HG03469 (cell line): ENCODE measurements at regions not wholly inside any gene's neighbourhood (a gene's known extent, or its start where the extent isn't known, plus 50 kb on each side); places are given as distances from the start of the nearest gene placed in this dataset.

Source experiments
- ATAC-seq: cut with Tn5 transposase; IDR thresholded peaks from one replicate; pipeline ENCODE4 v1.9.1; 2021; ENCODE audit warnings: mild to moderate bottlenecking, moderate library complexity, moderate number of reproducible peaks; ENCODE audit not compliant: unreplicated experiment

DNA sequence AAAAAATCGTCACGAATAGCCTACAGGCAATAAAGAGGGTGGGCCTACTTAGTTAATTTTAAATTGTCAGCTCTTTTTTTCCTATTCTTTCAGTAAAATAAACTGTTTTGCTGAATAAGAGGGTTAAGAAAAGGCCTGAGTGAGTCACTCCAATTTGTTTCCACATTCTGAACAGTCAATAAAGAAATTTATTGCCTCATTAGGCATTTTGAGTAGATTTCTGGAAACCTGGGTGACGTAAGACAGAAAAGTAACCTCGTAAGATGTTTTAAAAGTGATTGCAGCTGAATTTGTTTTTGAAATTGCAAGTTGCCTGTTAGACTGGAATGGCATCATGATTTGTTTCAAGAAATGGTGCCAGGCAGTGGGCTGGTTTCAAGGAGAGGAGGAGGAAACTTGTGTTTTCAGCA is 439.3 kb downstream of the USP25 start:
- no peak for ATAC-seq

DNA sequence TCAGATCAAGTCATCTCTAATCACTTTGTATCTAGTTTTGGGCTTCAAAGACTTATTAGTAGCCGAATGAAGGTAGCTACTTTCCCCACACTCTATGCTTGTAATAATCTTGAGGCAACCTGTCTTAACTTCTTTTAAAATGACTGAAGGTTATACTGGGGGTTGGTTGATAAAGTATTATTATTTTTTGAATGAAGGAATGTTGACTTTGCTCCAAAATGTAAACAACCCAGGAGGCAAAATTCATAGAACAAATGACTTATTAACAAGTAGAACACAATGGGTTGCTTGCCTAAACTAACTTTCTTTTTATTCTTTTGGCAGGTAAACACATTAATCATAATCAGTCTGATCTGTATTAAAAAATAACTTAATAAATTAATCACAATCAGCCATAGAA is 440.0 kb downstream of the USP25 start:
- no peak for ATAC-seq

DNA sequence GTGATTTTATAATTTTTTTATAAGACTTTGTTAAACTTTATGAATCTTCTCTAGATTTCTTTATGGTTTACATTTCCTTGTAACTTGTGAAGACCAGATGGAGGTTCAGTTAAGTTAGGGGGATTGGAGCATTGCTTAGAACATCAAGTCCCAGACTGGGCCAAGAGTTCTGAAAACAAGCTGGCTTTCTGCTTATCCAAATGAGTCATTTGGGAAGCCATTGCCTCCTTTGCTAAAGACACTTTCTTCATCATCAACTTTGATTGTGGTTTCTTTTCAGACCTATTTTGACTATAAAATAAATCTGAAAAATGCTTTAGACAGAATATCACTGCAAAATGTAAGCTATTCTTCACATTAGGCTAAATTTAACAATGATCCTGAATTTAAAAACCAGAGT is 446.8 kb downstream of the USP25 start:
- no peak for ATAC-seq

GRCh38 chr21:16177532-16177931 is 447.8 kb downstream of the USP25 start:
- no peak for ATAC-seq

GRCh38 chr21:16179773-16180172 is 450.0 kb downstream of the USP25 start:
- no peak for ATAC-seq

GRCh38 chr21:16180614-16181013 is 450.8 kb downstream of the USP25 start:
- no peak for ATAC-seq

DNA sequence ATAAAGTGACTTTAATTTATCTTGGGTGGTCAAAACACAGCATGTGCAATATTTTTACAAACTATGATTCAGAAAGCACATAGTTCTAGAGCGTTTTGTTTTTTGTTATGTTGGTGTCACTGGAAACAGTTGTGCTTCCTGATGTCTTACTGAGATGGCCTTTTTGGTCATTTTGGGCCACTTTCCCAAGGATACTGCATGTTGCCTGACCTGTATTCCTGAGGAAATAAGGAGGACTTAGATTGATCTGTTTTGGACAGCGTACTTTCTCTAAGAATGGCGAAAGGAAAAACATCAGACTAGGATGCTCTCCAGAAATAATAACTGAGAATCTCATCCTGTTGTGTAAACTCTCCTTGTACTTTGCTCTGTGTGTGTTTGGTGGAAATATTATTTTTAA is 451.2 kb downstream of the USP25 start:
- no peak for ATAC-seq

- no peak for ATAC-seq
Observed at GRCh38 chr21:16185766-16186165, 456.0 kb downstream of the USP25 start.

DNA sequence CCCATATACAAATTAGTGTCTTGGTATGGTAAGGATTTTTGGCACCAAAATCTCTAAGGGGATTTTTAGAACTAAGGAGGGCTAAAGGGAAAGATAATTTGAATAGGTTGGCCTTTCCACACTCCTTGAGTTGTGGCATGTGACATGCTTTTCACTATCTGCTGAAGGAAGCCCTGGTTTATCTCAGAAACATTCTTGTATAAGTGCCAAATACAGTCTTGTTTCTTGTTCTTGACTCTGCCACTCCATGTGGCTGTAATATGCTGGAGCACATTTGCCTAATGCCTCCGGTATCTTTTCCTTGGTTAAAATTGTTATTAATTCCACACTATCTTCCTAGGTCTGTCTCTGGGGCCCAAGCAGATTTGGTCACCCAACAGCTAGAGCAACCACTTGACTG is 457.0 kb downstream of the USP25 start:
- ATAC-seq = no peak

GRCh38 chr21:16187603-16188301 is 458.0 kb downstream of the USP25 start:
- ATAC-seq = no peak

- no peak for ATAC-seq
Observed at GRCh38 chr21:16192902-16193301, 463.1 kb downstream of the USP25 start.

DNA sequence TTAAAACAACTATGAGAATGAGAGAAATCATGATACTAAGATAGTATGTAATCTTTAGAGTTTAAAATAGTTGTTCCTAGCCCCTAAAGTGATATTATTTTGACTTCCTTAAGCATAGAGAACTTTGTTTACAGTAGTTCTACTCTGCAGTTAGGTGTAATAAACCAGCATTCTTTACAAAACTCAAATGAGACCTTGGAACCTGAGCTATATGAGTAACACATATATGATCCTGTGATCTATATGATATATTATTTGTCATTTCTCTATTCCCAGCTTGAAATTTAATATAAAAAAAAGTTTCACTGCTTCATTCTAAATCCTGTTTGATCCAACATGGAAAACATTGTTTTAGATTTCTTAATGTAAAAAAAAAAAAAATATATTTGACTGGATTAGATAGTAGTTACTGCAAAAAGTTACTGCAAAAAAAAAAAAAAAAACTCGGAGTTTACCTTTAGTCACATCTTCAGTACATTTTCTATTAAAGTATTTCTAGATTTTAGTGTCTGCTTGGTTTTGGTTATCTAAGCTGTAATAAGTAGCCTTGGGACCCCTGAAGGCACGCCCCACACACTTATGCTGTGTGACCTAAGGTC is 463.8 kb downstream of the USP25 start:
- no peak for ATAC-seq

DNA sequence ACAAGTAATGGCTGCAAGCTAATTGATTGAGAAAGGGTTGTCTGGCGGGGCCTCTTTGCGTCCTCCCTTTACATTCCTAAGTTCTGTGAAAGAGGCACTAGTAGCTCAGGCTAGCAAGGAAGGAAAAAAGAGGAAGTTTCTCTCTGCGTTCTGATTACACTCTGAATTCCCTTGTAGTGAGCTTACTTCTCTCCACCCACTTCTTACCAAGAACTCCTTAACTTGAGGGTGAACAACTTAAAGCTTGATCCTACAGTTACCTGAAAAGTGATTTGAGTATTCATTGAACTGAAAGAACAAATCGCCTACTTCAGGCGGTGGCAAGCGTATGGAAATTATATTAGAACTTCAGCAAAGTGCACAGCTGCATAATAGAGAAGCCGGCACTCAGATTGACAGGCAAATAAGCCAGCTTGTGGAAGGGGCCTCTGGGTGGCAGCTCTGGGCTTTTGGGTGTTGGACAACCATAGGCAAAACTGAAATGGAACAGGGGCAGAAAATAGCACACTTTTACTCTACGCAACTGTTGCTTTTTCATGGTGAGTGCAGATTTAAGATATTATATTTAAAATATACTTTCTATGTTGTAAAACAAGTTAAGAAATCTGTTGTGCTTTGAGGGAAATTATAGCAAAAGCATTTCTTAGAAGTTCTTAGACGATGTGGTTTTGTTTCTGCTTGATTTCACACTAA is 464.5 kb downstream of the USP25 start:
- ATAC-seq = no peak

DNA sequence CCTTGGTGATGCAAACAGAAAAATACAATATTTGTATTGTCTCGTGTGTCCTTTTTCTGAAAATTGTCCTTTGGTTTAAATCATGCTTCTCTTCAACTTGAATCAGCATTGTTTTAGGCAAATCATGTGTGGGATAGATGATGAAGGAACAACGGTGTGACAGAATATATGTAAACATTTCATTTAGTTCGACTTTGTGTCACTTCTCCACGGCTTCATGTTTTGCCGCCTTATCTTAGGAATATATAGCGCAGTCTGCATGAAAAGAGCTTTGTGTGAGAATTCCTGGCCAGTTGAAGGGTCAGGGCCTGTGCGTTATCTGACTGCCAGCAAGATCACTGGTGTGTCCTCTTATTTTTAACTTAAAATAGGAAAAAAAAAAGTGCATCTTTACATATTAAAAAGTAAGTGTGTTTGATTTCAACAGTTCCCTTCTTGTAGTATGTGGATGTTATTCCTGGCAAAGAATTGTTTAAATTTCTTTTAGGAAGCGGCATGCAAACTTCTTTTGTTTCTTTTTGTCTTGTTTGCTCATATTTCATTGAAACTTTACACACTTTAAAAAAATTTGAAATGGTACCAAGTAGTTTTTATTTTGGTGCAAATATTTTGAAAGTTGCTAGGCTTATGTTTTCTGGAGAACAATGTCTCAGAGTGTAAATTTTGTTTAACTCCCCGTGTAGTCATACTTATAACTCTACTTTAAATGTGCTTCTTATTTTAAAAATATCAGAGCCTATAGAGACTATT is 465.2 kb downstream of the USP25 start:
- ATAC-seq = no peak

DNA sequence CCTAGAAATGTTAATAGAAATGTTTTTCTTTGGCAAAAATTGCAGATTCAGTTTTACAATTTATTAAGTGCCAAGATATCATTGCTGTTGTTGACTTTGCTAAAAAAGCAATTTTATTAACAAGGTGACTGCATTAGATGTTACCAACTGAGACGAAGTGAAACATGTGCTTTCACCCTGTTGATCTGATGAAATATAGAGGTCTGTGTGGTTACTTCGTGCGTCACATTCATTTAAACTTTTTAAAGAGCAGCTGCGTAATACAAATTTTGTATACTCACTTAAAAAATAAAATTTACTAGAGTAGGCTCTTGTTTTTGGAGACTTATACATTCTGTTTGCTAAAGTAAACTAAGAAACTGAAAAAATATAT is 465.7 kb downstream of the USP25 start:
- no peak for ATAC-seq

DNA sequence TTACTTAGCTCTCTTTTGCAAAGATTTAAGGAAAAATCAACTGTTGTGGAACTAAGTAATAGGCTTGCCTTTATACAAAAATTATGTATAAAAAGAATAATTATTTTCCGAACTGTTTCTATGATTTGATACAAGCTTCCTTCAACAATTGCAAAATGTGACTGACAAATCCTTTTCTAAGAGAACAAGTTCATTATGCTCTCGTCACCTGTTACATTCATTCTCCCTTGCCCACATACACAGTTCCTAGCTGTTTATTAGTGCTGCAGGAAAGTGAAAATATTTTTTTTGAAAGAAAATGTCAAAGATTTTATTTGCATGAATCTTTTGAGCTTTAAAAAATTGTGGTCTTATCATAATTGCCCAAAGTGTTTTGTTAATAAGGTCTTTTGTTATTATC is 466.2 kb downstream of the USP25 start:
- no peak for ATAC-seq

DNA sequence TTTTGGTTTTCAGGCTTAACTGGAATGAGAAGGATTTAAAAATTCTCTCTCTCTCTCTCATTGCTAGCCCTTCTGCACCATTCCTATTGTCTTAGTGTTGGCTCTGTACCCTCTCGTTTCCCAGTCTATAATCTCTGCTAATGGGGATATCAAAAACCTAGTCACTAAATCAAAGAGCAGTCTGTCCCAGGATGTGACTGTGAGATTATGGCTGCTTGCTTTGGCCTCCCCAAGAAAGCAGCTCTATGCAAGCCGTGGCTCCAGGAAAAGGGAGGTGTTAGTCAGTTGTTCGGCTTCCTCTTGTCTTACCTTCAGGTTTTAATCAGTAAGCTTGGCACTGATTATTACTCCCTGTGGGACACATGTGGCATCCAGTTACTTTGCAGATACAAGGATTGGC is 468.8 kb downstream of the USP25 start:
- no peak for ATAC-seq

DNA sequence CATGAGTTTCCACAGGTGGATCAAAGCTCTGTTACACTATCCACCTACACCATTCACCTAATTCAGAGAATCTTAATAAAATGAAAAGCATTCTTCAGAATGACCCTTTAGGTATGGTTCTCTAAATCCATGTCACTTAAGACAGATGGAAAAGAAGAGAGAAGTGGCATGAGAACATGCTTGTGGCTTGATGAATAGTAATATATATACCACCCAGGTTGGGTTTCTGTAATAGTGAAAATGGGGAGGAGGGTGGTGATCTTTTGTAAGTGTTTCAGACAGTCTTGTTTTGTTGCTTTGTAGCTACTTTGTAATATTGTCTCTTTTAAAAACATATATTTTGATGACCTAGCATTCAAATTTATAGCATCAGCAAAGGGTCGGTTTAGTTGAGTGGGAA is 469.8 kb downstream of the USP25 start:
- no peak for ATAC-seq

GRCh38 chr21:16201718-16202117 is 471.9 kb downstream of the USP25 start:
- ATAC-seq = no peak

DNA sequence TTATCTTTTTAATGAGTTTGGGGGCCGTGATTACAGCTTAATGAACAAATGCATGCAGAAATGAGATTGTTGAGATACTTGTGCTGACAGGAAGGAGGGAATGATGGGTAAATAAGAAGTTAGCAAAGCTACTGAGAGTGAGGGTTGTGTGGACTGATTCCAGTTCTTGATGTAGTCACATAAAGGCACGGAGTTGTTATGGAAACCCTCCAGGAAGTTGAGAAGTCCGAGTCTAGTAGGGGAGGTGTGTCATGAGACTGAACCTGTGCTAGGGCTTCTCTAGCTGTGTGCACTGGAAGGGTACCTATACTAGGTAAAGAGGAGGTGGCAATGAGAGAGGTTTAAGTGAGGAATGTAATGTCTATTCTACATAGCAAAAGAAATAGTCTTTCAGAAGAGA is 475.7 kb downstream of the USP25 start:
- ATAC-seq = no peak
